CD14-positive monocyte (primary cell): ENCODE measurements at regions not wholly inside any gene's neighbourhood (a gene's known extent, or its start where the extent isn't known, plus 50 kb on each side); places are given as distances from the start of the nearest gene placed in this dataset.

Experiments used
- DNase-seq, 3 donors: peaks; one replicate each; pipeline ENCODE4 v3.0.0-alpha.2; 2011 to 2022
- H2AFZ ChIP-seq: 2 replicates; pipeline ENCODE4 v1.6.0; 2012; ENCODE audit warnings: mild to moderate bottlenecking, low read depth, low read length, inconsistent platforms; ENCODE audit not compliant: insufficient read depth, poor library complexity, severe bottlenecking
- H3K27ac ChIP-seq, 2 donors: 1 replicate in 1 of 2; 2 replicates in 1 of 2; pipeline ENCODE4 v1.5.1; 2012 to 2013; ENCODE audit warnings: low read length in 2 of 2, control low read depth in 1 of 2, inconsistent platforms in 1 of 2, low read depth in 1 of 2, mild to moderate bottlenecking in 1 of 2
- H3K27me3 ChIP-seq, 2 donors: one replicate each; pipeline versions ENCODE4 v1.6.0 to v1.6.1; 2011 to 2013; ENCODE audit warnings: low read length in 2 of 2; ENCODE audit not compliant: control insufficient read depth in 2 of 2, insufficient read depth in 2 of 2
- H3K36me3 ChIP-seq, 2 donors: replicated peaks in 1 of 2; 1 replicate in 1 of 2; 2 replicates in 1 of 2; pipeline versions ENCODE4 v1.5.1 to v1.6.1; 2012 to 2013; ENCODE audit warnings: low read length in 2 of 2, control low read depth in 1 of 2, inconsistent platforms in 1 of 2, mild to moderate bottlenecking in 1 of 2; ENCODE audit not compliant: insufficient read depth in 2 of 2, control insufficient read depth in 1 of 2
- H3K4me1 ChIP-seq, 2 donors: 1 replicate in 1 of 2; 2 replicates in 1 of 2; pipeline versions ENCODE4 v1.5.1 to v1.6.1; 2012 to 2013; ENCODE audit warnings: low read length in 2 of 2, control low read depth in 1 of 2, inconsistent platforms in 1 of 2, mild to moderate bottlenecking in 1 of 2, moderate library complexity in 1 of 2; ENCODE audit not compliant: insufficient read depth in 2 of 2, control insufficient read depth in 1 of 2
- H3K4me2 ChIP-seq: replicated peaks from 2 replicates; pipeline ENCODE3; 2012; ENCODE audit warnings: low read length, moderate library complexity, mild to moderate bottlenecking; ENCODE audit not compliant: poor library complexity, severe bottlenecking; ENCODE audit errors: extremely low read depth
- H3K4me3 ChIP-seq, 3 experiments: fragments of 200-600 bp in 1 of 3; sonication (generic) in 1 of 3; replicated peaks in 1 of 3; 1 replicate in 2 of 3; 2 replicates in 1 of 3; pipeline ENCODE4 v1.5.1; 2011 to 2013; ENCODE audit warnings: low read length in 3 of 3, mild to moderate bottlenecking in 3 of 3, control low read depth in 2 of 3, low read depth in 2 of 3, inconsistent platforms in 1 of 3, moderate library complexity in 1 of 3
- H3K79me2 ChIP-seq: 2 replicates; pipeline ENCODE4 v1.6.0; 2012; ENCODE audit warnings: mild to moderate bottlenecking, control low read depth, inconsistent platforms, low read length, moderate library complexity; ENCODE audit not compliant: insufficient read depth
- H3K9ac ChIP-seq: 2 replicates; pipeline ENCODE4 v1.6.0; 2017; ENCODE audit warnings: low read length, mild to moderate bottlenecking; ENCODE audit not compliant: insufficient read depth, poor library complexity, severe bottlenecking
- H3K9me3 ChIP-seq, 2 donors: replicated peaks in 1 of 2; 1 replicate in 1 of 2; 2 replicates in 1 of 2; pipeline versions ENCODE4 v1.5.1 to v1.6.1; 2012 to 2013; ENCODE audit warnings: low read length in 2 of 2, control low read depth in 1 of 2; ENCODE audit not compliant: control insufficient read depth in 1 of 2, insufficient read depth in 1 of 2
- H4K20me1 ChIP-seq: 2 replicates; pipeline ENCODE4 v1.6.0; 2012; ENCODE audit warnings: mild to moderate bottlenecking, low read length, control low read depth, moderate library complexity; ENCODE audit not compliant: insufficient read depth
- H3K27ac Mint-ChIP-seq, 7 donors: one replicate each; pipeline ENCODE4 v1.8.0; 2020; ENCODE audit warnings: mild to moderate bottlenecking in 7 of 7, mixed read lengths in 7 of 7, moderate library complexity in 6 of 7, inconsistent platforms in 2 of 7
- H3K27me3 Mint-ChIP-seq, 3 donors: one replicate each; pipeline ENCODE4 v1.8.0; 2021 to 2022; ENCODE audit warnings: low read depth in 3 of 3, mild to moderate bottlenecking in 3 of 3, mixed read lengths in 3 of 3, moderate library complexity in 3 of 3, inconsistent platforms in 1 of 3
- H3K36me3 Mint-ChIP-seq, 2 donors: one replicate each; pipeline ENCODE4 v1.8.0; 2020; ENCODE audit warnings: mixed read lengths in 2 of 2, inconsistent platforms in 1 of 2, mild to moderate bottlenecking in 1 of 2
- H3K4me1 Mint-ChIP-seq: one replicate; pipeline ENCODE4 v1.8.0; 2020; ENCODE audit warnings: mild to moderate bottlenecking, mixed read lengths
- H3K4me3 Mint-ChIP-seq, 2 donors: one replicate each; pipeline ENCODE4 v1.8.0; 2020; ENCODE audit warnings: mild to moderate bottlenecking in 2 of 2, mixed read lengths in 2 of 2, moderate library complexity in 1 of 2
- H3K9me3 Mint-ChIP-seq, 7 donors: one replicate each; pipeline ENCODE4 v1.8.0; 2020 to 2022; ENCODE audit warnings: mixed read lengths in 7 of 7, mild to moderate bottlenecking in 6 of 7, moderate library complexity in 6 of 7, inconsistent platforms in 2 of 7
- CTCF ChIP-seq: fragments of 200-600 bp; IDR thresholded peaks from one replicate; pipeline ENCODE4 v1.8.0; 2022; ENCODE audit warnings: antibody characterized with exemption, mild to moderate bottlenecking
- WGBS: methylation state at CpG from one replicate; pipeline ENCODE4 v1.1.5; 2013; ENCODE audit warnings: missing lambda C conversion rate; ENCODE audit not compliant: insufficient coverage; 5-methylcytosine and 5-hydroxymethylcytosine counted together
- intact Hi-C, 2 donors: fragments of 100-400 bp; cut with micrococcal nuclease; formaldehyde crosslinking; loops; one replicate each; pipeline versions ENCODE4 v1.15.0 to v1.15.1; 2023

- no peaks in the 10 kb centered on the region for H3K27me3 Mint-ChIP-seq
- H3K36me3 Mint-ChIP-seq = no peaks in the 10 kb centered on the region
These were observed 446.8 kb upstream of the SOX5 start for GRCh38 chr12:24396224-24396623.

DNA sequence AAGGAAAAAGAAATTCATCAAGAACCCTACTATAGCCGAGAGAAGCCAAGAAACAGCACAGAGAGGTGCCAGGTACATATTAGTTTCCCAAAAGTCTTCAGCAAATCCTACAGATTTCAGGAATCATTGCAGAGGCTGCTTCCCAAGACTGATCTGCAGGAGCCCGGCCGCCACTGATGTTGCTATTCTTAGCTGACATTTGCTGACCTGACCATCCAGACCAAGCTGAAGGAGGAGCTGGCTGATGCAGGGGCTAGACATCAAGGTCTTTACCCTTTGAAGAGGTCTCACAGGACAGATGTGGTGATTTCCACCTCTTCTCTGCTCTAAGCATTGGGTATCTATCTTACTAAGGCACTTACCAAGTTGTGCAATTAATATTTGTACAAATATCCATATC lies 444.8 kb upstream of the SOX5 start:
- Histone ChIP-seq H4K20me1 (no peaks in the 10 kb centered on the region), H3K36me3 (no peaks in the 10 kb centered on the region), H3K9me3 (peaks cover 0 to 2% of the 10 kb centered on the region in 2 donors), H3K27me3 (no peaks in the 10 kb centered on the region), H3K79me2 (no peaks in the 10 kb centered on the region), H3K4me1 (no peaks in the 10 kb centered on the region), H3K9ac (no peak overlapping the region), H3K4me2 (no peak overlapping the region), H3K4me3 (no peak overlapping the region), H2AFZ (no peak overlapping the region), H3K27ac (no peak overlapping the region)
- intact Hi-C loops = no loop called here
- DNase-seq = no peak
- H3K4me3 Mint-ChIP-seq = no peak overlapping the region
- no peak overlapping the region for H3K27ac Mint-ChIP-seq
- peaks cover 2 to 11% (median 9%) of the 10 kb centered on the region in 7 donors for H3K9me3 Mint-ChIP-seq
- H3K4me1 Mint-ChIP-seq = no peaks in the 10 kb centered on the region
- no peak for TF ChIP-seq CTCF
- no peaks in the 10 kb centered on the region for H3K27me3 Mint-ChIP-seq
- 94% methylated on average over 3 of the region's 3 CpGs for WGBS
- H3K36me3 Mint-ChIP-seq = no peaks in the 10 kb centered on the region

More at GRCh38 chr12:24396224-24396623, 446.8 kb upstream of the SOX5 start:
- peaks cover 1 to 10% (median 6%) of the 10 kb centered on the region in 7 donors for H3K9me3 Mint-ChIP-seq
- no peak overlapping the region for H3K27ac Mint-ChIP-seq
- no peak overlapping the region for H3K4me3 Mint-ChIP-seq
- intact Hi-C loops = no loop called here
- H3K4me1 Mint-ChIP-seq = no peaks in the 10 kb centered on the region
- H3K9me3 ChIP-seq = peaks cover 0 to 2% of the 10 kb centered on the region in 2 donors
- no peaks in the 10 kb centered on the region for H3K79me2 ChIP-seq
- H3K9ac ChIP-seq = no peak overlapping the region
- H3K4me2 ChIP-seq = no peak overlapping the region
- no peak for DNase-seq
- H3K27me3 ChIP-seq = no peaks in the 10 kb centered on the region
- no peak overlapping the region for H2AFZ ChIP-seq
- H4K20me1 ChIP-seq = no peaks in the 10 kb centered on the region
- no peak for TF ChIP-seq CTCF
- no peak overlapping the region for H3K27ac ChIP-seq
- no peak overlapping the region for H3K4me3 ChIP-seq
- no peaks in the 10 kb centered on the region for H3K4me1 ChIP-seq
- H3K36me3 ChIP-seq = no peaks in the 10 kb centered on the region
- WGBS = 90% methylated on average over 10 of the region's 11 CpGs
